ENCODE measurements at regions not wholly inside any gene's neighbourhood (a gene's known extent, or its start where the extent isn't known, plus 50 kb on each side); places are given as distances from the start of the nearest gene placed in this dataset.

DNA sequence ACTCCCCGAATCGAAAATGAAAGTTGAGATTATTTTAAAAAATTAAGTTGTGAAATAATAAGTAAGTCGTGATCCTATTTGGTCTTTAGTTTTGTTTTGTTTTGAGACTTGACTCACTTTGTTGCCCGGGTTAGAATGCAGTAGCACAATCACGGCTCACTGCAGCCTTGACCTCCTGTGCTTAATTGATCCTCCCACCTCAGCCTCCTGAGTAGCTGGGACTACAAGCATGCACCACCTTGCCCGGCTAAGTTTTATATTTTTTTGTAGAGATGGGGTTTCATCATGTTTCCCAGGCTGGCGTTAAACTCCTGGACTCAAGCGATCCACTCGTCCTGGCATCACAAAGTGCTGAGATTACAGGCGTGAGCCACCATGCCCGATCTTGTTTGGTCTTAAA lies 326.2 kb downstream of the MYCN start:
- no peak for DNase-seq

DNA sequence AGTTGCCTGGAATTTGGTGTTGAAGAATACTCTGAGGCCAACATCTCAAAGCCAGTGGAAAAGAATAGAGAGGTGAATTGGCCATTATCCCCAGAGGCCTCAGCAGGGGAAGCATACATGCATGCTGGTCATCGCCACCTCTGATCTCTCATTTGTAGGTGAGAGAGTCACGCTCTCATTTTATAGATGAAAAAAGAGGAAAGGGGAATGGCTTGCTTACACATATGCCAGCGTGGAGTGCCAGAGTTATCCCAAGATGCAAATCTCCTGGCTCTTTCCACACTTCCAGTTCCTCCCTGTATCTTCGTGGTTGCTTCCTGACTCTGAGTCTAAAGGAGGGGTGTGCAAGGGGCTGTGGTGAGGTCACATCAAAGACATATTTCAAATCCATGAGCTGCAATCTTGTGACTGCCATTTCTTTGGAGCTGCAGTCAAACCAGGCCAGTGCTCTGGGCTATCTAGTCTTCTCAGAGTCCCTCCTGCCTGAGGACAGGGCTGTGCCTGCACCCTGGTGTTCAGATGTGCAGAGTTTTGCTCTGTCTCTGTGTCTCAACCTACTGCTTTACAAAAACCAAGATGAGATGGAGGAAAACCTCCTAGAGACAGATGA lies 324.7 kb downstream of the MYCN start:
- DNase-seq = no peak

DNA sequence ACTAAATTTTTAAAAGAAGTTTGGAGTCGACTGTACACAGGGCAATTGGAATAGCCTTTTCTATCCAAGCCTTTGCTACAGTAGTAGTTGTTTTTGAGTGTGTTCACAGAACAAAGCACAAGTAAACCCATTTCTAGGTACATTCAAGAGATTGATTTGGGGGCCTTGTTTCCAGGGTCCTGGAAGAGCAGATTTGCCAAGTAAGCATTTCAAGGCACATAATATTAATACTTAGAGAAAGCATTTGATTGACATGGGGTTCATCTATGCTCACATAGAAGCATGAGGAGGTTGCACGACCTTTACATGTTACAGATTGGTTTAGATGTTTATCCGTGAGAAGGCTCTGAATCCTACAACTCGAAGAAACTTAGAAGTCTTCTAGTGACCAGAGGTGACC lies 324.1 kb downstream of the MYCN start:
- DNase-seq = no peak

DNA sequence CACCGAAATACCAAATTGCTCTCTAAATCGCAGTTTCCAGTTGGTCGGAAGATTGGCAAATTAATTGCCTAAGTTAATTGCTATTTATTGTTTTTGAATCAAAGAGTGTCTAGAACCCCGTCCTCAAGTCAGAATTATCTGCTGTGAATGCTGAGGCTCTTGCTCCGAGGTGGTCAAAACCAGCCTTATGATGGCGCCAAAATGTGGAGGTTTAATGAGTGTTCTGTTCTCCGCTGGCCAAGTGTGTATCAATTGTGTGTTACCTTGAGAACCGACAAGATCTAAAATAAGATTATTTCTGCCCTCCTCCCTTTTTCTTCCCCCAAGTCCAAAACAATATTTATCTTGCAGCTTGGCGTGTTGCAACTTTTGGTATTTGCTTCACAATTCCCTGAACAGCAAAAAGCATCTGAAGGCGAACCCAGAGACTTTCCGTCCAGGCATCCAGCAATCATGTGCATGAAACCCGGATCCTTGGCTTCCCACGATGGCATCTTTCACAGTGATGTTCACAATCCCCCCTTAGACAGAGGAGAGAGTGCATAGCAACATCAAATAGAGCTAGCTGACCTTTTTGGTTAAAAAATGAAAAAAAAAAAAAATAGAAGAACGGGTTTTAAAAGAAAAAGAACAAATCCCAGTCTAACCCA lies 323.0 kb downstream of the MYCN start:
- DNase-seq = no peak

DNA sequence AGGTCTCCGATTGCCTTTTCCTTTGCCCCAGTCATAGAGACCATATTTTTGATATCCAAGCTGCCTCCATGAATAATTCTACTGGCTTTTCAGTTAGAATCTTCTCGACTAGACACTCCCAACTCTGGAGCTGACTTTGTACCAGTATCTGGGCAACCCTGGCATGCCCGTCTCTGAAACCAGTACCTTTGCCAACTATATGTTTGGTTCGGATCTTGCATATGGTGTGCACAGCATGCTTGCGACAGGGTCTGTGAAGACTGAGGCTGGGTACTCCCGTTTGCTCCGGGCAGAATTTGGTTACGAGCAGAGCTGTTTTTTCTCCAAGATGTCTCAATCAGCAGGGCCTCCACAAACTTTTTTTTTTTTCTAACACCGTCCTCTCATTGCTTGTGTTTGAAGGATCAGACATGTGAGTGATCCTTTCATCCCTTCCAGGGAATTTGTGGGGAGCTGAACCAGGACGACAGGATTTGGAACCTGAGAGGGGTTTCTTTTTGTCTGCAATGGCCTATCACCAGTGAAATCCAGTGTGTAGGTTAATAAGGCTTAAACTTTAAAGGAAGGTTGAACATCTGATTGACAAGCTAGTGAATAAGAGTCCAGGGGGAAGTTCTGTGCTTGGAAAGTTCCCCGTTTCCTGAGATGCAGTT lies 322.3 kb downstream of the MYCN start:
- no peak for DNase-seq

DNA sequence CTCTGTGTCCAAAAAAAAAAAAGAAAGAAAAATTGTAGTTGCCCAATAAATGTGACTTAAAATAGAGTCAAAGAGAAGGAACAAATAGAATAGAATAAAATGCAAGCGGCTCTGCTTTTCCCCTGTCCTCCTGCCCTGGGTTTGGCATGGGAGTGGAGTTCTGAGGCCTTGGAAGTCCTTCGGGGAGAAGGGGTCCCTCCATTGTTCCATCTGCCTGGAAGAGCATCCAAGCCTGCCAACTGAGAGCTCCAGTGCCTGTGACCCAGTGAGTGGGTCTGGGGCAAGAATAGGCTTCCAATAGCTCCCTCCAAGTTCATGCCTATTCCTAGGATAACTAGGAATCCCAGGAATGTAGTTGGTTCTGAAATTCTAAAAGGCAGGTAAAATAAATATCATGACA lies 321.4 kb downstream of the MYCN start:
- no peak for DNase-seq

DNA sequence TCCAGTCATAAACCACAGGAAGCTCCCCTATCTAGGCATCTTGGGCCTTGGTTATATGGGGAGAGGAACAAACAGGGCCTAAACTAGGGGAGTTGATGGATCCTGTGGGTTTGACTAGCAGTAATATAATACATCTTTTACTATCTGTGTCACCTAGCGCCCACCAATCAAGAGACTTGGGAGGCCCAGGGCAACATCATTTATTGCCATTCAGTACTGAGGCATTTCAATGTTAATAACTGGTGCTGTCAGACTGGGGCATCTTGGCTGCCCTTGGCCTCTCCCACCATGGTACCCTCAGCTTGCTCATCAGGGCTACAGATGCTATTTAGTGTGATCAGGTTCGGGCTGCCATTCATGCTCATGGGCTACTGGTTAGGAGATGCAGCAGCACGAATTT lies 320.7 kb downstream of the MYCN start:
- DNase-seq = no peak

DNA sequence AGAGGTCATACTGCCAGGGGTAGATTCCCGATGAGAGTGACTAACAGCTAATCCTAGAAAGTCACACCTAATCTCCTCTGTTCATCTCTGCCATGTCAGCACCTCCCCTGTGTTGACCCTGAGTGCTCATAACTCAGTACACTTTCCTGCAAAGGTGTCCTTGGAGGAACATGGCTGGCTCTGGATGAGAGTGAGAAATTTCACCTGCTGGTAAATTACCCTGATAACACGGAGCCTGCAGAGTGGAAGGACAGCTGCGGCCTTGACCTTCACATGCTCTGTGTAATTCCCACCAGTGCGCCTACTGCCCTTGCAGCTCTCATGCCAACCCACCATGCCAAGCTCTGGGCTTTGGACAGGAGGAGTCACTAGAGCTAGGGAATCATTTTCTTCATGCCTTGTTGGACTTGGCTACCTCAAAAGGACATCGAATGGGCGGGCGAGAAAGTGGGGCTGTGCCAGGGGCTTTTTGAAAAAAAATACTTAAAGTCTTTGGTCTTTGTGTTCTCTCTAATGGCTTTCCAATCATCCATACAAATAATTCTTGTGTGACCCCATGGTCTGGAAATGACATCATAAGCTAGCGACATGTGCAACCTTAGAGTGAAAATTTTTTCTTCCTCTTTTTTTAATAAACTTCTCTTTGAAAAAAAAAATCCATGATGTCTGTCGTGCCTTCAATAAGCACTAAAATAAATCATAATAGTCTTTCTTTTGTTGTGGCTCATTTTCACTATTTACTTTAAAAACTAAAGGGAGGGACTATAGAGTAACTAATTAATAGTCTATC lies 319.9 kb downstream of the MYCN start:
- no peak for DNase-seq

DNA sequence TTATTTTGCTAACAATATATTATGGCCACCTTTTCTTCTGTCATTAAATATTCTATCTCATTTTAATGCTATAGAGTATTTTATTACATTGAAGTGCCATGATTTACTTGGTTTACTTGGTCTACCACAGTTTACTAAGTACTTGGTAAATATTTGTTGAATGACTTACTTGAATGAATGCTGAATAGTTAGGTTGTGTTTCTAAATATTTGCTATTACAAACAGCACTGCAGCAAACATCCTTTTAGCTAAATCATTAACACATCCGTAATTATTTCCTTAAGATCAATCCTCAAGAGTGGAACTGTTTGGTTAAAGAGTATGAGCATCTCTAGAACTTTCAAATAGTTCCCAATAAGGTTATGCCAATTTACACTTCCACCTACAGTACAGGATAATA lies 318.7 kb downstream of the MYCN start:
- no peak for DNase-seq

DNA sequence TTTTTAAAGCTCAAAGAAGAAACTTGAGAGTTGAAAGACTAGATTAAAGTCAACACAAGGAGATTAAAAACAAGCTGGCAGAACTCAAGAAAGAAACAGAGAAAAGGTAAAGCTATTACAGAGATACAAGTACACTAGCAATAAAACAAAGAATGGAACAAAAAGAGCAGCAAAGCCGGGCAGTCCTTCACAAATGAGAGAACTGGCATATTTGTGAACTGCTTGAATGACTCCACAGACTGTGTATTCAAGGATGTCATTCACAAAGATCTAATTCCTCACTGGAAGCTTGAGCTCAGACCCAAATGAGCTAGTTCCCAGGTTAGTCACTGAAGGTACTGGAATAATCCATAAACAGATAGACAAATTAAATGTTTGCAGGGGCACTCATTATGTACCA lies 318.0 kb downstream of the MYCN start:
- no peak for DNase-seq

DNA sequence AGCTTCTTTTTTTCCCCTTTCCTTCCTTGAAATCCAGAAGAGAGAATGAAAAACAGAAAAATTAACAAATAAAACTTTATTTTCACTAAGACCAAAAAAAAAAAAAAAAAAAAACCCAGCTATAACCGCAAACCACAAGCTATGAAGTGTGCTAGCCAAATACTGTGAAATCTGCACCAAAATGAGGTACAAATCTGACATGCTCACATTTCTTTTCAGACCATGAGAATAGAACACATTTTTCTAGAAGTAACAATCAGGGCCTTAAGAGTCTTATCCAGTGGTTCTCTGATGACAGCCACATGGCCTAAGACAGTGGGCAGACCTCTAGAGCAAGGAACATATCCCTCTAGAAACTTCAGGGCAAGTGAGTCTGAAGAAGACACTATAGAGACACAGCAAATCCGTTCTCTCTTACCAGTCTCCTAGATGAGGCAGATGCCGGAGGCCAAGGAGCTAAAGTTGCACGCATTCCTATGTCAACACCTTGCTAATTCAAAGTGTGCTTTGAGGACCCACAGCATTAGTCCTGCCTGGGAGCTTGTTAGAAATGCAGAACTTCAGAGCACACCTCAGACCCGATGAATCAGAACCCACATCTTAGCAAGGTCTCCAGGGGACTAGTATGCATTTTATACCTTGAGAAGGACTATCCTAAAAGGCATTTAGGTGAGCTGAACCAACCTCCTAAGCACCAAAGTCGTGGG lies 317.1 kb downstream of the MYCN start:
- DNase-seq = no peak

DNA sequence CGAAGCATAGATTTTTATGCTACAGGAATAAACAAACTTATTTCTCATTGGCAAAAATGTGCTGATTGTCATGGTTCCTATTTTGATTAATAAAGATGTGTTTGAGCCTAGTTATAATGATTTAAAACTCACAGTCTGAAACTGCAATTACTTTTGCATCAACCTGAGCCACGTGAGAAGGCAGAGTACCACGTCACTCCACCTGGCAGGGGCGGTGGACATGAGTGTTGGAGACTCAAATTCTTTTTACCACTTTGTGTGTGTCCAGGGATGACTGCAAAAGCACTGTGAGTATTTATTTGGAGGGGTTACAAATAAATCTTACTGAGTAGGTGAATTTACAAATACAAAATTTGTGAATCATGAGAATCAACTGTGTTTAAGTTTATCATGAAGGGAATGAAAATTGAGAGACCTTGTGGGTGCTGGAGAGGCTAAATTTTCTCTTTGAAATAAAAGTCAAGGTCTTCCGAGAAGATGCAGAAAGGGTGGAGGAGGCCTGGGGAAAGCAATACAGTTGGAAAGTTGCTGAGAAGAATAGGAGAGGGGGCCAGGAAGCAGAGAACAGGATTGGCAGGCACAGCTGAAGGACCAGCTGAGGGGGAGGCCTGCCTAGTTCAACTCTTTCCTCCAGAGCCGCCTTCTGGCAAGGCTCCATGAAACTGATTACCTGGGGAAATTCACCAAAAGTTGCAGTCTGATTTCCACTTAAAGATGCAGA lies 316.4 kb downstream of the MYCN start:
- DNase-seq = no peak

DNA sequence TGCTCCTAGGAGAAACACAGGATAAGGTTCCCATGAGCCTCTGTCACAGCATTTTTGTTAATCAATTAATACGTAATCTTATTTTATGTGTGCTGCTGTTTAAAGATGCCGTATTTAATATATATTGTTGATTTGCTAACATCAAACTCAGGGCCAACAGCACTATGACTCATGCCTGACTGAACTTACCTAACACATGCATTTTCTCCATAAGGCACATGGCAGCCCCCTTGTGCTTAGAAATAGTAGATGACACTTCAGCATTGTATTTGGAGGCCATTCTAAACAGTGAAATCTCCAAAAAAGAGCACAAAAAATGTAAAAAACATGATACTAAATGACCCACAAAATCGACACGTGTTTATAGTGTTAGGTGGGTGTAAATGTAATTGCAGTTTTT lies 314.8 kb downstream of the MYCN start:
- no peak for DNase-seq

DNA sequence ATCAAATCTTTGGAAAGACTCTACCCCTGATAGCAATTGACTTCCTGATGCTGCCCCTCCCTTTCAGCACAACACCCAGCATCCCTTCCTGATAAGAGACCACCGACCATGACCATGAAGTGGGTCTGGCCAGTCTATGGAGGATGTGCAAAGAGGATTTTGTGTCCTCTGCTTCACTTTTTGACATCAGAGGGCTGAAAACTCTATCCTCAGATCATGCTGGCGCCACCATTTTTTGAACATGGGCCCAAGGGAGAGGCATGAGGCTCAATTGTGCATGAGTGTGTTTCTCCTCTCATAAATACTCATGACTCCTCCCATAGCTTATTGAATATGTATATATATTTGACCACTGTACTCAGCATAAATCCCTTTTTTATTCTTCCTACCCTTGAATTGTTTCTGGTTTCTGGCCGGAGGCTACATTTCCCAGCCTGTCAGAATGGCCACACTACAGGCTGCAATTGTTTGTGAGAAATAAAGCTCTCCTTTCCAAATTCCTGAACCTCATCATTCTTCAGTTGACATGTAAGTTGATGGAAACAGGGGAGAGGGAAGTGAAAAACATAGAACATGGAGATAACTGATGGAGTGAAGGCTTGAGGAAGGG lies 314.1 kb downstream of the MYCN start:
- no peak for DNase-seq

DNA sequence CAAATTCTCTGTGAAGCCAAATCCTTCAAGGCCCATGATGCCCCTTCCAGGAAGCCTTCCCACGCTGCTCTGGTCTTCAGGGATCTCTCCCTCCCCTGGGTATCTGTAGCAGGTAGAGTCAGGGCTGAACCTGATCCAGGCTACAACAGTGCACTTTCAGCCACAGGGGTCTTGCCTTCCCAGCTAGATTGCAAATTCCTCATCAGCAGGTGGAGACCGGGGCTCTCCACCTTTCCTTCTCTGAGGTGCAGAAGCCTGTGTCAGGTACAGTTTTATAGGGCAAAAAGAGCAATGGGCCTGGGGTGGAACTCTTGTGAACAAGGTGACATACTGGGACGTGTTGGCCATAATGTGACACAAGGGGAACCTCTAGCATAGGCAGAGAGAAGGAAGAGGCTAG lies 312.9 kb downstream of the MYCN start:
- DNase-seq = no peak

DNA sequence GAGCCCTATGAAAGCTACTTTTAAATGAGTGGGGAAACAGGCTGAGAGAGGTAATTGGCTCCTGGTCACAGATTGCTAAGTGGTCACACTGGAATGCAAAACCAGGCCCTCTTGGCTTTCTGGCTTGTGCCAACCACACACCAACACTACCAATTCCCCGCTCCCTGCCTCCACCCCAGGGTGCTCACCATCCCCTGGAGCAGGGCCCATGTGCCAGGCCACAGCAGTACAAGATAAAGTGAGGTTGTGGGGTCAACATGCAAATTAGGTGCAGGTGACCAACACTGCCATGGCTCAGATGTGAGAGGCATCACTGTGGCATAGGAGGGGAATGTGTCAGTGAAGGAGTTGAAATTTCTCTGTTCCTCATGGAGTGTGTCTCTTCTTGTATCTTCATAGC lies 312.5 kb downstream of the MYCN start:
- no peak for DNase-seq

DNA sequence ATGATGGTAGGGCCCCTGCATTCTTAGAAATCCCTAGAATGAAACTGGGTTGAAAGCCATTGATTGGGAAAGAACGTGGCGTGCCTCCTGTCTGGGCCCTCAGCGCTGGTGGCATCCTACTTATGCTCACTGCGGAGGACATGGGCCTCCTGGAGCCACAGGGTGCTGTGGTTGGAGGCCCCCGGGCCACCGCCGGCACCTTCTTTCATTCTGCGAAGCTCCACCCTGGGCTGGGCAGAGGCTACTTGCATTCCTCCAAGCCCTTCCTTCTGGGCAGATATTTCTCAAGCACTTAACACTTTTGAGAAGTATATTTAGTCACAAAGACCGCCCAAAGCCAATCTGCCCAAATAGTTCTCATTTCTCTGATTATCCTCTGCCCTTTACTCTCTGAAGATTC lies 311.9 kb downstream of the MYCN start:
- no peak for DNase-seq

DNA sequence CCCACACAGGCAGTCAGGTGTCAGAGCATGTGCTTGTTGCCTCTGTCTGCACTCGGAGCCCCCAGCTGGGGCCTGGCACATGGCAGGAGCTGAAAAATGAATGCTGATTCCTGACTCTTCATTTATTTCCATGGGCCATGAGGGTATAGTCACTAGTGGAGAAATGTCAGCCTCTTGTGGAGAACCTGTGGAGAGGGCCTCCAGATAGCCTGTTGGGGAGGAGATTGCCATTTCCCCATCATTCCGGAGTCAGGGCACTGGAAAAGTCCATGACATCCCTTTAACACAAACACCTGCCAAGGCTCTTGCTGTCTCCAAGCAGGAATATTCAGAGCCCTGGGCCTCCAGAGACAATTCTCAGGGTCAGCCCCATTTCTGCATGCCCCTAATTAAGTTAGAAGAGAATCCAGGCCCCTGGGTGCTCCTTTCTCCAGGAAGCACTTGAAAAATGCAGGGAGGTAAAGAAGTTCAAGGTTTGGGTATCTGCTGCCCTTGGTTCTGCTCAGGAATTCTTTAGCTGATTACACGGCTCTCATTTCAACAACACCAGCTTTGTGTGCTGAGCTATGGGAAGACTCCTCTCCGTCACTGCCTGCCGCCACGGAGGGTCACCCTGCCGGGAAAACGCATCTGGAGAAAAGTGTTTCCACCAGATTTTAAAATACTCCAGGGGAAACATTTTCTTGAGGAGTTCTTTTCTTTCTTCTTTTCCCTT lies 311.3 kb downstream of the MYCN start:
- DNase-seq = no peak

DNA sequence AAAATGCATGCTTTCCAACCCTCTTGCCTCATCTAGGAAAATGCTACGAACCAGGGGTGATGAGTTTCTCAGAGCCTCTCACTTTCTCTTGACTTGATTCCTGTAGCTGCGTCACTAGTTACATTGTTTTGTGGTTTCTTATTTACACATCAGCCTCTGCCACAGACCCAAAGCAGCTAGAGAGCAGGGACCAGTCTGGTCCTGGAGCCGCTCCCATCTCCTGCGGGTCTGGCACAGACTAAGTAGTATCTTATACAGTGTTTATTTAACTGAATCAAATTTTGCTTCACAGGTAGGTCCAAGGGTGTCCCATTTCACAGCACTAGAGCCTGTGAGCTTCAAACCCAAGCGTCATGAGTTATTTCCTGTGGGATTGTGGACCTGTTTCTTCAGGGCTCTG lies 310.5 kb downstream of the MYCN start:
- no peak for DNase-seq

DNA sequence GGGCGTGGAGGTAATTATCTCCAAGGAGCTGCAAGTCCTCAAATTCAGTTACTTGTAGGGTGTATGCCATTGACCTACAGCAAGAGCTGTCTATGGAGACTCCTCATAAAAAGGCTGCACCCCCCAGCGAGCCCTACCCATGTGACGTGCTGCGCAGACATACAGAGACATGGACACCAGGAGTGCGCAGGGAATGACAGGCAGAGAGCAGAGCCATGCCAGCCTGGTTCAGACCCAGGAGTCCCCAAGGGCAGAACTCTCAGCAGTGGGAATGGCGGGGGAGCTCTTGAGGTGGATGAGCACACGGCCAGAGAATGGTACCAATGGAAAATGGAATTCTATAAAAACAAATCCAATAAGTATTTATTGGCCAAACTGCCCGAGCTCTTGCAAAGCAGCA lies 310.1 kb downstream of the MYCN start:
- no peak for DNase-seq

DNA sequence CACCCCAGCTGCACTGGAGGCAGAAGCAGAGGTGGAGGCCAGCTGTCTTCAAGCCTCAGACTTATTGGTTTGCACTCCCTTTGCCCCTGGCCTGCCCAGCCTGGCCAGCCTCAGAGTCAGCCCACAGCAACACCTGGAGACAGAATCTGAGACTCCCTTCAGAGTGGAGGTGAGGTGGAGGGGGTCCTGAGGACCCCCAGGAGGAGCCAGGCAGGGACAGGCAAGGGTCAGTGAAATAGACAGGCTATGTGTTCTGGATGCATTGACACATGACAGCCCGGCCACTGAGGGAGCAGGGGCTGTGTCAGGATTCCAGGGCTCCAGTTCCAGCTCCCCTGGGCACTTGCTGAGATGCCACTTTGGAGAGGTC lies 309.7 kb downstream of the MYCN start:
- DNase-seq = no peak

Measured in NCI-H2171 treated with DMSO at 0.1 percent for 48 hours (cell line).